ENCODE measurements at regions not wholly inside any gene's neighbourhood (a gene's known extent, or its start where the extent isn't known, plus 50 kb on each side); places are given as distances from the start of the nearest gene placed in this dataset.

- no peak for TF ChIP-seq CTCF (IDR thresholded peaks at IDR 0.05; ENCODE audit: control insufficient read depth, extremely low read depth, insufficient read depth)
- no peak overlapping the region for H3K4me3 ChIP-seq (ENCODE audit: low read depth, low read length)
- DNase-seq (ENCODE audit: low read depth) = peak; percentile 26
These were observed 291.6 kb upstream of the ARGLU1 start for GRCh38 chr13:106859533-106859904.

DNA sequence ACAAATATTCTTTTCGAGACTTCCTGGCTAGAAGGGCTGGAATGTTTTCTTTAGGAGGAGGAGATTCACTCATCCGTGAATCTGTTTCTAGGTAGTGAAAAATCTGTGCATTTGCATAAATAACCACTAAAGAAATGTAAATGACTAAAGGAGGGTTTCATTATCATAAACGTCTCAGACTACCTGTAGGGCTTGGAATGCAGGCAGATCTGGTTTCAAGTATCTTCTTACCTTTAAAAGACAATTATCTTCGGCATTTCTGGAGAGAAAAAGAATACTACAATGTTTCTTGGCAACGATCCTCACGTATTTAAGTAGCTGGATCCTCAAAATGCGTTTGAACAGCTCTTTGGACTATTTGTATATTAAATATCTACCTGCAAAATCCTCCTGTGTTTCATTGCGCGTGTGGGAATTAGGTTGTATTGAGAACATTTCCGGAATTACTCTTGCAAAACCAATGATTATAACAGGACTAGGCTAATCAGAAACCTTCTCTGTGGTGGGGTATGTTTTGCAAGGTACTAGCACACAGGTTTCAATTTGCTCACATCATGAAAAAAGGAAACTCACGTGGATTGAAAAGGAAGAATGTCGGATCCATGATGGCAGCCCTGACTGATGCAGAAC lies 291.1 kb upstream of the ARGLU1 start:
- no peak overlapping the region for H3K4me3 ChIP-seq (ENCODE audit: low read depth, low read length)
- DNase-seq (ENCODE audit: low read depth) = no peak
- no peak for TF ChIP-seq CTCF (IDR thresholded peaks at IDR 0.05; ENCODE audit: control insufficient read depth, extremely low read depth, insufficient read depth)

GRCh38 chr13:106852436-106852835 lies 284.5 kb upstream of the ARGLU1 start:
- DNase-seq (ENCODE audit: low read depth) = no peak
- no peak overlapping the region for H3K4me3 ChIP-seq (ENCODE audit: low read depth, low read length)
- TF ChIP-seq CTCF (IDR thresholded peaks at IDR 0.05; ENCODE audit: control insufficient read depth, extremely low read depth, insufficient read depth) = no peak

- no peak overlapping the region for H3K4me3 ChIP-seq (ENCODE audit: low read depth, low read length)
- TF ChIP-seq CTCF (IDR thresholded peaks at IDR 0.05; ENCODE audit: control insufficient read depth, extremely low read depth, insufficient read depth) = no peak
- DNase-seq (ENCODE audit: low read depth) = no peak
These were observed 283.2 kb upstream of the ARGLU1 start for GRCh38 chr13:106850973-106851650.

DNA sequence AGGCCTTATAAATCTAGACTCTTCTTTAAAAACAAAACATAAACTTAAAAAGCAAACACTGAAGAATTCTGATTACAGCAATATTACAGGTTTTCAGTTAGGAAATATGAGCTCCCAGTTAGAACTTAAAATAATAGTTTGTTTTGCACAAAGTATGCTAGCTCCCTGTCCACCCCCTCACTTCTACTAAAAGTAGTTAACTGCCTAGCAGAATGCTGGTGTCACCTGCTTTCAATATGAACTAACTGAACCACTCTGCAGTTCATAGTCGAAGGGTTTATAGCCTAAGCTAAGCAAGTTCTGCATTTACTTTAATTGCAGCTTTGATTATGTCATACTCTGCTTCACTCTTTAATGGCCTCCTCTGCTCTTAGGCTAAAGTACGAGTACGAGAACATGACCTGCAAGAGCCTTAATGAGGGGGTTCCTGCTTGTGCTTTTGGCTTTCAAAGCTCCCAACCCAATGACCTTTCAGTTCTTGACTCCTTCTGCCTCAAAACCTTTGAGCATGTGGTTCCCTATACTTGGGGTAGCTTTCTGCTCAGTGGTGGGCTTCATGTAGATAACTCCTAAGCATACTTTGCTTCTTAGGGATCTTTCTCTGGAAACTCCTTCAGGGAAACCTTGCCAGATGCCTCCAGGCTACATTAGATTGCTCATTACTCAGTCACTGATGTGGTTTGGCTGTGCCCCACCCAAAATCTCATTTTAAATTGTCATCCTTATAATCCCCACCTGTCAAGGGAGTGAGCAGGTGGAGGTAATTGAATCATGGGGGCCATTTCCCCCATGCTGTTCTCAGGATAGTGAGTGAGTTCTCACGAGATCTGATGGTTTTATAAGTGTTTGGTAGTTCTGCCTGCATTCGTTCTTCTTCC lies 278.9 kb upstream of the ARGLU1 start:
- TF ChIP-seq CTCF (IDR thresholded peaks at IDR 0.05; ENCODE audit: control insufficient read depth, extremely low read depth, insufficient read depth) = no peak
- H3K4me3 ChIP-seq (ENCODE audit: low read depth, low read length) = no peak overlapping the region
- DNase-seq (ENCODE audit: low read depth) = no peak

DNA sequence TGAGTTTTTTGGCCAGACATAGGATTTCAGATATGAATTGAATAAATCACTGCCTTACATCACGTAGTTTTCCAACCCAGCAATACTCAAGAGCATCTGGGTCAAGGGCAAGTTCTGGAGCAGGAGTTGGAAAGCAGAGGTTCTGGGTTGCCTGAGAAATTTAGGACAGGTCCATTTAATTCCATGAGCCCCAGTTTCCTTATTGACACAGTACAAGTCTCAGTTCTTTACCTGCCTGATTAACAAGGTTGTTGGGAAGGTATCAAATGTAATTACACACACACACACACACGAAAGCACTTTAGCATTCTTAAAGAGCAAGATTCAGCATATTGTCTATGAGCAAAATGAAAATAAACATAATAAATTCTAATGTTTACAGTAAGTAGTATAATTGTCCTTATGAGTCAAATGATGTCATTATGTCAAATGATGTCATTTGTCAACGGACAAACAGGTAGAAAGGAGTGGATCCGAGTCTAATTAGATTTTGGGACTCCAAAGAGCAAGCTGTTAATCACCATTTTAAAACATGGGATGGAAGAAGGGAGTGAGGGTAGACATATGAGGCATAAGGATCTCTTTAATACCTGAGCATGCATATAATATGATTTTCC lies 268.4 kb upstream of the ARGLU1 start:
- H3K4me3 ChIP-seq (ENCODE audit: low read depth, low read length) = no peak overlapping the region
- no peak for TF ChIP-seq CTCF (IDR thresholded peaks at IDR 0.05; ENCODE audit: control insufficient read depth, extremely low read depth, insufficient read depth)
- DNase-seq (ENCODE audit: low read depth) = no peak

Measured in LNCaP clone FGC (cell line).